NCI-H524 (cell line): ENCODE measurements at regions not wholly inside any gene's neighbourhood (a gene's known extent, or its start where the extent isn't known, plus 50 kb on each side); places are given as distances from the start of the nearest gene placed in this dataset.
"Not testable (repeated sequence)": the region's sequence is repeated elsewhere in the genome, so short reads cannot be mapped to it uniquely, and the experiment has no call there.

Experiments
- DNase-seq, 2 experiments: peaks; one replicate each; lab custom pipeline; 2025; lab: John Stamatoyannopoulos, UW

DNA sequence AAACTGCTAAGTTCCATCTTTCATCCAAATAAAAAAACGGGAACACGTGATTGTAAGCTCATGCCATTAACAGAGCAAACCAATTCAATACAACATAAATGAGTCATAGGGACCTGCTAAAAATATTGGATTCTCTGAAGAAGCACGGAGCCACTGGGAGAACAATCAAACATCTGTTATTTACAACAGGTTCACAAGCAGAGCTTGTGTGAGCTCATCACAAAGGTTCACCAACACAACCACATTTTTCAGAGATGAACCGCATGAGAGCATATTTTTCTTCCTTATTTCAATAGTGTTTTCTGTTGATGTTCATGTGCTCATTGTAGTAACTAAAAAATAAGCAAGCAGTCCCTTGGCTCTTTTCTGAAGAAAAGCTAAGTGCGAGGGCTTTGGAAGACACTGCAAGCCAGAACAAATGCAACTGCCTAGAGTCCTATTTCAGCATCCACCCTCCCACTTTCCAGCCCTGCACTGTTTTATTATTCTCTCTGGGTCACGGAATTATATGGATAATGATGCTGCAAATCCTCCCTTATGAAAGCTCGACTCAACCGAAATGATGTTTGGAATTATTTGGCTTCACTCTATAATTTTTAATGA, 545.8 kb downstream of the LIG4 start:
- DNase-seq: no peak

DNA sequence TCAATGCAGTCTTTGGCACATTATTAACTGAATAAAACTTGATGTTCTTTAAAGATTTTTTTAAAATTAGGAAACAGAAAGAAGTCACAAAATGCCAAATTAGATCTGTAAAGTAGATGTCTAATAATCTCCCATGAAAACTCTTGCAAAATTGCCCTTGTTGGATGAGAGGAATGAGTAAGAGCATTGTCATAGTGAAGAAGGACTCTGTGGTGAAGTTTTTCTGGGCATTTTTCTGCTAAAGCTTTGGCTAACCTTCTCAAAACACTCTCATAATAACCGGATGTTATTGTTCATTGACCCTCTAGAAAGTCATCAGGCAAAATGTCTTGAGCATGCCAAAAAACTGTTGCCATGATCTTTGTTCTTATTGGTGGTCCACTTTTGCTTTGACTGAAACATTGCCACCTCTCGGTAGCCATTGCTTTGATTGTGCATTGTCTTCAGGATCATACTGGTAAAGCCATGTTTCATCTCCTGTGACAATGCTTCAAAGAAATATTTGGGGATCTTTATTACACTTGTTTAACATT, 549.3 kb downstream of the LIG4 start:
- no peak for DNase-seq

DNA sequence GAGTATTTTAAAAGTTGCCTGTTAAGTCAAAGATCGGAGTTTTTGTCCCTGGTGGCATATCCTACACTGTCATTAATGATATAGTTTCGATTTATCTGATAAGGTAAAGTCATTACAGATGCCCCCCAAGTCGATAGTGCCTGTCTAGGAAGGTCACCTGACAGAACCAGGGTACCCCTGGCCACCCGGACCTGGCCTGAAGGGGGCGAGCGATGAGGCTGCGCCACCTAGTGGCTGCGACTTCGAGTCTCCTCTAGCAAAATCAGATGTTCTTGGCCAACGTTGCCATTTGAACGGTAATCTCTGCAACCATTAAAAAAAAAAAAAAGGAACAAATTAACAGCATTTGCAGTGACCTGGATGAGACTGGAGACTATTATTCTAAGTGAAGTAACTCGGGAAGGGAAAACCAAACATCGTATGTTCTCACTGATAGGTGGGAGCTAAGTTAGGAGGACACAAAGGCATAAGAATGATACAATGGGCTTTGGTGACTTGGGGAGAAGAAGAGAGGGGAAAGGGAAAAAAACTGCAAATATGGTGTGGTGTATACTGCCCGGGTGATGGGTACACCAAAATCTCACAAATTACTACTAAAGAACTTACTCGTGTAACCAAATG, 565.1 kb downstream of the LIG4 start:
- DNase-seq: peak in 1 of 2 experiments; percentile 17

DNA sequence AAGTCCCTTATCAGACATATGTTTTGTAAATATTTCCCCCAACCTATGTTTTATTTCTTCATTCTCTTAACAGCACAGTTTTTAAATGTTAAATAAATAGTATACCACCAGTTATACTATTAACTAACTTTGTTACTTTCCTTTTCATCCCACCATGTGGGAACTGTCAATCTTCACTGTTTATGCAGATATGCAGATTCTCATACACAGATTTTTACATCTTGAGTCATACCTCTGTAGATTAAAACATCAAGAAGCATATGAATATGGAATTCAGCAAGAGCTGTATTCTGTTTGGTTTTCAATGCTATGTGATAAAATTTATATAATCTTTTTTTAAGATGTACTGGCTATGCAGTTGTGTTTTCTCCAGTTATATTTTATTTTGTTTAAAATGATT, 566.3 kb downstream of the LIG4 start:
- DNase-seq: no peak

DNA sequence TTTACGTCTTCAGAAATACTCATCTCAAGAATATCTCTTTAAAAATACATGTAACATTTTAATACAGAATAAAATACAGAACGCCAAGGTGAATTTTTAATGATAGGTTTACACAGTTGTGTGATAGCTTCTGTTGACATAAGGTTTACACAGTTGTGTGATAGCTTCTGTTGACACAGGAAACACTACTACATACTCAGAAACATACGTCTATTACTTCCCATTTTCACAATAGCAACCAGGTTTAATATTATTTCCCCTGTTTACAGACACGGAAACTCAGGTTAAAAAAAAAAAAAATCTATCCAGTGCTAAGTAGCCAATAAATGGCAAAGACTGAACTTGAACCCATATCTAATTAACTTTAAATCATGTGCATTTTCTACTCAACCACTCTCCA, 571.2 kb downstream of the LIG4 start:
- no peak for DNase-seq

DNA sequence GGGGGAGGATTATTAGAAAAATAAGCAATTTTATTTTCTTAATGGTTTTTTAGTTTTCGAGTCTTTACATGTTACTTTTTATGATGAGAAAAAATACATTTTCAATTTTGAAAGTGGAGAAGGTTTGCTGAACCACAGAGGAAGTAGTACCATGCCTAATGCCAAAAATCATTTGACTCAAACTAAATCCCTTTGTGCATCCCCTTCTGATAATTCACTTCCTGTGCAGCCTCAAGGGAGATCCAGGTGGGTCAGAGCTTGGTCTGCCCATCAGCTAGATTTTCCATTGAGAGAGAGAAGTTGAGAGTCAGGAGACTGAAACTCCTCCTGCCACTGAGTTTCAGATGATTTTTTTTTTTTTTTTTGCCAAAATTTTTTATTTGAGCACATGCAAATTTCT, 571.7 kb downstream of the LIG4 start:
- DNase-seq: no peak

DNA sequence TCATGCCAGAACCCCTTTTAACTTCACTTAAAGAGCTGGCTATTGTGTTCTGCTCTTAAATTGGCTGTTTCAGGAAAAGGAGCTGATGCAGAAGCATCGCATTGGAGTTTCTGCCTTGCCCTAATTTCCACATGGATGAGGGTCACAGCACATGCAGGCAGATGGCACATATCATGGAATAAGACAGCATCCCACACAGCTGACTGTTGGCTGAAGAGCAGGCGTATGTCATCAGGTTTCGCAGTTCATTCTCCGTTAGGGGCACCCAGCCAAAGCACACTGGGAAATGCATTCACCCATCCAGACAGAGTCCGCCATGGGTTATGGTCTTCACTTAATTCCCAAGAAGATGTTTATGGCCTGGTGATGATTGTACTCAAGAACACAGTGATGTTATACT, 572.5 kb downstream of the LIG4 start:
- peak in 1 of 2 experiments; percentile 72 for DNase-seq

DNA sequence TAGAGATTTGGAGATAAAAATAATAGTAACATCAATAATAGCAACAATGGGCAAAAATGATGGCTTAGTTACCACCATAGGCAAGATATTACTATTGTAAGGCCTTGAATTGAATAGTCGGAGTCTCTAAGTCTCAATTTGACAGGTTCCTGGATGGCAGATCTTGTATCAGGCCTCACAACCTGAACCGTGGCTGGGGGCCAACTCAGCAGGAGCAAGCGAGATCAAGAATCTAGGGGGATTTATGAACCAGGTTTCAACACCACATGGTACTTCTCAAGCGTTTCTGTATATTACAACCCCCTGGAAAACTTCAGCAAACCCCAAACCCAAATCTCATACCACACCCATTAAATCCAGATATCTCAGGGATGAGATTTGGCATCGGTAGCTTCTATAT, 573.8 kb downstream of the LIG4 start:
- DNase-seq: no peak

DNA sequence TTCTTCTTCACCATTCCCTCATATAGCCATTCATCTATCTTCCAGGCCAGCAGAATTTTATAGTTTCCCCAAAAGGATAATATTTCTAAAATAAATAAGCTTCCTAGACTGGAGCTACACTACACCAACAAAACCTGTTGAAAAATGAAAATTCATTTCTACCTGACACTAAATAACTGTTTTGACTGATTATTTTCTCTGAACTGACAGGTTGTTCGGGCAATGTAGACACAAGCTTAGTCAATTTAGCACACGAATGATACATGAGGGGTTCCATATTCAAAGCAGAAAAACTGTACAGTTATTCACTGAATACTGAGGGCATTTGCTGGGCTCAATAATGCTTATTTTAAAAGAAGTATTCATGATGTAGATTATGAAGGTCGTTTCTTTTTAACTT, 589.7 kb downstream of the LIG4 start:
- DNase-seq: no peak

DNA sequence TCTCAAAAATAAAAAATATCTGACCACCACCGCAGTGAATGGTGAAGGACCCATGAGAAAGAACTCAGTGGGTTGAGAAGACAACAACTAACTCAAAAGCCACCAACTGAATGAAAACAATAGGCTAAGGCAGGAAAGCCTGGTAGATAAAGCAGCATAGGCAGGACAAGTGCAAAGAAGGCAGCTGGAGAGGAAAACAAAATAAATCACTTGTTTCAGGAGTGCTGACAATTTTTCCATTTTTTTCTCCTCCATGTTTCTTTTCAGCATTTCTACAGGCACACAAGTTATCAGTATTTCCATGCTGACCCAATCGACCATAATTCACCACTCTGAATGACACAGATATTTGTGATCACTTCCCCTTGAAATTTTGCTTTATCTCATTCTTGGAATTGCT, 597.8 kb downstream of the LIG4 start:
- no peak for DNase-seq

DNA sequence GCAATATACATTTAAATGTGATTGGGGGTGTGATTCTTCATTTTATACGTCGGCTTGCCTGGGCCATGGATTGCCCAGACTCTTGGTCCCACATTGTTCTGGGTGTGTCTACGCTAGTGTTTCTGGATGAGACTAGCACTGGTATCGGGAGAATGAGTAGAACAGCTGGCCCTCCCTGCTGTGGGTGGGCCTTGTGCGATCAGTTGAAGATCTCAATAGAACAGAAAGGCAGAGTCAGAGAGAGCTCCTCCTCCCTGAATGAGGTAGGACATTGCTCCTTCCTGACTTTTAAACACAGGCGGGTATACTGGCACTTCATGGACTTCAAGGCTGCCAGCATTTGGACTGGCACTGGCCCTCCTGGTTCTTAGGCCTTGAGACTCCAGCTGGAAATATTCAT, 603.0 kb downstream of the LIG4 start:
- DNase-seq: no peak

DNA sequence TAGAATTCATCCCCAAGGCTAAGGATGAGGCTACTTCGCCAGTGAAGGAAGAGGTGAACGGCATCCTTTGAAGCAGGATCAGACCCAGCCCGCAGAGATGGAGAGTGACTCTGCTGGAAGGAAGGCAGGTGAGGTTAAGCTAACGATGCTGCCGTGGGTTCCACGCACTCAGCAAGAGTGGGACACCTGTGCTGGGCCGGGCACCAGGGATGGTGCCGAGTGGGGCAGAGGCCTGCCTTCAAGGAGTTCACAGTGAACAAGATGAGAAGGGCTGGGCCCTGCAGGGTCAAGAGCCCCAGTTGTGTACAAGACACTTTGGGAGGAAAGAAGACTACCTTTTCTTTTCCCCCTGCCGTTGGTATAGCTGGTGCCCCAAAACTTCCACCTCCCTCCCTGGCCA, 606.6 kb downstream of the LIG4 start:
- no peak for DNase-seq

DNA sequence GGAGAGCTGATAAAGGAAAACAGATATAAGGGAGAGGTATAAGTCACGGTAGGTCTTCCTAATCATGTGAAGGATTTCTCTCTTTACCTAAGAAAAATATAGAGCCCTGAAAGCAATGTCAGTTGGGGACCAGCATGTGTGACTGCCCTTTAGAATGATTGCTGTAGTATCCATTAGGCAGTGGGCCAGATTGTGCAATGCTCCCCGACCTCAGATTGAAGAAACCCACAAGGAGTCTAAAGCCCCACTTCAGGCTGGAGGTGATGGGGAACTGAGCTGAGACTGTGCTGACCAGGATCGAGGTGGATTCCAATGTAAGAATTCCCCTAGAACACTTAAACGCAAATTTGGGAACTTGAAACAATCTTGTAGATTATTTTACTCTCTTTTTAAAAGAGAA, 614.4 kb downstream of the LIG4 start:
- no peak for DNase-seq

DNA sequence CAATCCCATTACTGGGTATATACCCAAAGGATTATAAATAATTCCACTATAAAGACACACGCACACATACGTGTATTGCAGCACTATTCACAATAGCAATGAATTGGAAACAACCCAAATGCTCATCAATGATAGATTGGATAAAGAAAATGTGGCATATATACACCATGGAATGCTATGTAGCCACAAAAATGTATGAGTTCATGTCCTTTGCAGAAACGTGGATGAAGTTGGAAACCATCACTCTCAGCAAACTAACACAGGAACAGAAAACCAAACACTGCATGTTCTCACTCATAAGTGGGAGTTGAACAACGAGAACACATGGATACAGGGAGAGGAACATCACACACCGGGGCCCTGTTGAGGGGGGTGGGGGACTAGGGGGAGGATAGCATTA, 619.0 kb downstream of the LIG4 start:
- DNase-seq: not testable (repeated sequence)

DNA sequence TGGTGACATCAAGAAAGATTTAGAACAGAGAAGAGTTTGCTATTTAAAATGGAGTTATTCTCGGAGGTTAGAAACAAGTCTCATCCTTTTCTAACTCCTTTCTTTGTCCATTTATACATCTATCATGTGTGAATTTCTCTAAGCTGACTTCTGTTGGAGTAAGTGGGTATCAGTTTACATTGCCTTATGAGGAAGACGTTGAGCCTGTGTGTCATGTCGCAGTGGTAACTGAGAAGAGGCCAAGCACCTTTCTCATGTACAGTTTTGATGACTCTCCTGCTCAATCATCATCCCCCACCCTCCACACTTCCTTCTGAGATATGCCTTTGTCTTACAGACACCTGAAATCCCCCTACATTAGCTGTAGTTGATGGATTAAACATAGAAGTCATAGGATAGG, 624.8 kb downstream of the LIG4 start:
- peak in 1 of 2 experiments; percentile 31 for DNase-seq

DNA sequence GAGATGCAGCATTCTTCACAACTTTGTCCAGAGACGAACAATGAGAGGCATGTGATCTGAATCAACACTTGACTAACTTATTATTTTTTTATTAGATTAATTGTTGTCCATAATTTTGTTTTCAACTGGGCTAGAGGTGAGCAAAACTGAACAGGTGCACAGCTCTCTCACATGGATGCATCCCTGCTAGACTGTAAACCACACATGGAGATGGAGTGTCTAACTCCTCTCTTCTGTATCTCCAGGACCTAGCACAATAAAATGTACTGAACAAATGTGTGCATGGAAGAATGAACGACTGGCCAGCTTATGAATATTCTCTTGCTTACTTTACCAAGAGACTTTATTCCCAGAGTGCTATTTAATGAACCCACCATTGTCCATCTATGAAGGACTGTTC, 627.7 kb downstream of the LIG4 start:
- DNase-seq: no peak

DNA sequence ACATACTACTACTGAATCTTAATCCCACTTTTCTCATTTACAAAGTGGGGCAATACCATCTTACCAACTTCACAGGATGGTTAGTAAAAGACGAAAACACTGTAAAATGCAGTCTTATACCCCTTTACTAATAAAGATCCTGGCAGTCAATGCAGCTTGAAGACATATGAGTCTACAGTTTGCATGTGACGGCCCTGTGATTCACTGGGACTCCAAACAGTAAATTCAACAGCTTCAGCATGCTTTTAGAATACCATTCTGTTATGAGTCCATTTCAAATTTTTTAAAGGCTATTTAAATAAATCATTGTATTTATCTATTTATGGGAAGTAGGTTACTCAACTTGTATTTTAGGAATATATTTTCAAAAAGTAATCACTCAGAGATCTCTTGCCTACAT, 629.1 kb downstream of the LIG4 start:
- DNase-seq: no peak

DNA sequence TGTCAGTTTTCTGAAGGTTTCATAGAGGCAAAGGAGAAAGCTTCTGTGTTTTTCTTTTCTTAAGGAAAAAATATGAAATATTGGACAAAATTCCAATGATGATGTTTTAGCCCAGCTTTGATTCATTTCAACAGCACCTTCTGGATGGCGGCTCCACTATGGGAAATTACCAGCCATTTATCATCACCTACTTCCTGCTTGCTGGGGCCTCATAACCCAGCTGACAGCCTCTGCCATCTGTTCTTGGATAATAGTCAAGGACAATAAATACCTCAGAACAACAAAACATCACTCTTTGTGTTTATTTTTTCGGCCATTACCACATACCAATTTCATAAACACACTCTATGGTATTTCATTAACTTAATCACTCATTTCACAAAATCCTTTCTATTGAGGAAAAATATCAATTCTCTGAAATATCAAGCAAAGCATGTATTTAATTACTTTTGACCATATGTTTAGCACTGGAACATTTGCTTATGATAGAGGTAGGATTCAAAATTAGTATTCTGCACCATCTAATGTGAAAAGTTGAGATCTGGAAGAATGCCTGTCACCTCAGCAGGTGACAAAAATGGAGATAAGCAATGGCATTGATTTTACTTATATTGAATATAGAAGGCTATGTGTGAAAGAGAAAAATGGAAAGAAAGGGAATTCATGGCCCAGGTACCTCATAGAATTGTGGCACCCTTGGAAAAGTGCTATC, 629.7 kb downstream of the LIG4 start:
- peak; percentile 9 to 36 for DNase-seq

DNA sequence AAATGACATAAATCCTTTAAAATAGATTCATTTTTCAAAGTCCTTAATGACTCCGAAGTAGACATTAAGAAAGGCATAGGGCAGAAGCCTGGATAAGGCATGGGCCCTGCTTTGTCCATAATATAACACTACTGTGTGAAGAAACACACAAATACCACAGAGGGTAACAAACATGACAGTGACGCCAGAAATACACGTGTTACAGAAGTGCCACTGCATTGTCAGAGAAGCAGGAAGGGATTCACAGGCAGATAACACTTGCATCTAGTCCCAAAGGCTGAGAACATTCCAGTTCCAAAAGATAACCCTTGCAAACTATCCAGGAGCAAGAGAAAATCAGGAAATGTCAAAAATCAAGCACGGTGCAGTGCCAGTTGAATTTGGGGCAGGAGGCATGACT, 633.2 kb downstream of the LIG4 start:
- DNase-seq: no peak

DNA sequence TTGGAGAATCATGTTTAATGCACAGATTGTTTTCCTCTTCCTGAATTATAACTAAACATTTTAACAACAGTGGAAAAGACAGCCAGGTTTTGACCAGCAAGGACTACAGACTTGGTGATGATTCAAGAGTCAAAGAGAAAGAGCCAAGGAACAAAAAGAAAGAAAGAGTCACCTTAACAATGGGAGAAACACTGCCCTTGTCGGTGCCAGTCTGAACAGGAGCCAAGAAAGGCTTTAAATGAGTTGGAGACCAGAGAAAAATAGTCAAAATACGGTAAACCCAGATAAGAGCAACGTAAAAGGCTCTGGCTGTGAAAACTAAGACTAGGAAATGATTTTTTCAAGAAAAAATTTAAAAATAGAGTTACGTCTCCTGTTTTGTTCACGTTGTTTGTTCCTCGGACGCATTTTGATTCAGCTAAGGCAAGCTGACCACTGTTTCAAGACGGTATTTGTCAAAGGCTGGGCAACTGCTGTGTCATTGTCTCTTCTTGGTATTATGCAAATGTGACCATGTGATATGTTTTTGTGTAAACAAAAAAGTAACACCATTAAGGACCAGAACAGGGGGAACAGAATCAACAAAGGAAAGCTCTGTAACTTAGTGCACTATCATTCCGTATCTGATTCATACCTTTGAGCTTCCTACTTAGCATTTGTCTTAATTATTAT, 634.5 kb downstream of the LIG4 start:
- no peak for DNase-seq

DNA sequence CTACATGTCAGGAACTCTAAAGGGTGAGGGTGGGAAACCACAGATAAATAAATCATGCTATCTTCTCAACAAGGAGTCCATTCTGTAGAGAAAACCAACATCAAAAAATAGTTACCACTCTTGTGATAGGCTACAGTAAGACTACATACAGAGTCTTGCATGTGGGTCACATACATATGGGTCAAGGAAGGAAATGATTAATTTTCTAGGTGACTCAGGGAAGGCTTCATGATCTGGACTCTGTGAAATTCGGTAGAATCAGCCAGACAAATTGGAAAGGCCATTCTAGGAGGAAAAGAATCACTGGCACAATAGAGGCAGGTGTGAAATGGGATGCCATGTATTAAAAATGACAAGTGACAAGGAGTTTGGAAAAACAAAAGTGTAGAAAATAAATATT, 638.9 kb downstream of the LIG4 start:
- DNase-seq: no peak

DNA sequence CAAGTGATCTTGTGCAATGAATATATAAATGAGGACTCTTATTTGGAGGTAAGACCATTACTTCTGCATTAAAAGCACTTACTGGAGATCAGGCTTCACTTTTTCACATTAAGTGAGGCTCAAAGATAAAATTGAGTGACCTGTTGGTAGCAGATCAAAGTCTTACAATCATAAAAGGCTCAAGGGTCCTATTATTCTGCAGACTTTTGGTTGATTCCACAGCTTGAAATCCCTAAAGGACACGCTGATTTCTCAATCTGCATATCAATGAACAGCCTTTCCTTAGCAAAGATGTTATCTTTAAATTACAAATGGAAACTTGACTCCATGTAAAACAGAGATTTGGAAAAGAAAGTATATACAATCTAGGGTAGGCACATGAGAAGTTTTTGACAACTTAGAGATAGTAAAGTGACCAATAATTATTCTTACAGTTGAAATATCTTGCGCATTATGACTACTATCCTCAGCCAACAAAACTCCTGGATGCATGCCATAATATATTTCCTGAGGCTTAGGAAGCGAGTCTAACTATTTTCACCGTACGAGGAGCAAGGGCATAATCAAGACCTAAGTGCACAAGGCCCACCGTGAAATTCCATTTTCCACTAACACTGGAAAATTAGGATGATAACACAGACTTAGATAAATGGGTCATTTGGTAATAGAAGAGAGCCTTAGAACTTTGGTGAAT, 640.7 kb downstream of the LIG4 start:
- peak in 1 of 2 experiments; percentile 0 for DNase-seq
